Right lobe of liver (tissue), 4 donors: ENCODE measurements at regions not wholly inside any gene's neighbourhood (a gene's known extent, or its start where the extent isn't known, plus 50 kb on each side); places are given as distances from the start of the nearest gene placed in this dataset.

Experiments
- POLR2A ChIP-seq: fragments of 450-650 bp; IDR thresholded peaks from one replicate; pipeline ENCODE4 v1.6.1; 2017; ENCODE audit warnings: antibody characterized with exemption, mild to moderate bottlenecking
- TF ChIP-seq, protein P1 (sequence below), 4 donors: fragments of 200-600 bp in 3 of 4; fragments of 450-650 bp in 1 of 4; IDR thresholded peaks; one replicate each; pipeline versions ENCODE4 v1.5.1 to v1.8.0; 2016 to 2022; ENCODE audit warnings: antibody characterized with exemption in 4 of 4, mild to moderate bottlenecking in 2 of 4
- donor health status: DM: no; HTN: no; CAD: no.
- donor health status: DM: no; HTN: no; CAD: no.
- donor health status: DM: no; HTN: yes; CAD: no.

- TF ChIP-seq, protein P1, sequence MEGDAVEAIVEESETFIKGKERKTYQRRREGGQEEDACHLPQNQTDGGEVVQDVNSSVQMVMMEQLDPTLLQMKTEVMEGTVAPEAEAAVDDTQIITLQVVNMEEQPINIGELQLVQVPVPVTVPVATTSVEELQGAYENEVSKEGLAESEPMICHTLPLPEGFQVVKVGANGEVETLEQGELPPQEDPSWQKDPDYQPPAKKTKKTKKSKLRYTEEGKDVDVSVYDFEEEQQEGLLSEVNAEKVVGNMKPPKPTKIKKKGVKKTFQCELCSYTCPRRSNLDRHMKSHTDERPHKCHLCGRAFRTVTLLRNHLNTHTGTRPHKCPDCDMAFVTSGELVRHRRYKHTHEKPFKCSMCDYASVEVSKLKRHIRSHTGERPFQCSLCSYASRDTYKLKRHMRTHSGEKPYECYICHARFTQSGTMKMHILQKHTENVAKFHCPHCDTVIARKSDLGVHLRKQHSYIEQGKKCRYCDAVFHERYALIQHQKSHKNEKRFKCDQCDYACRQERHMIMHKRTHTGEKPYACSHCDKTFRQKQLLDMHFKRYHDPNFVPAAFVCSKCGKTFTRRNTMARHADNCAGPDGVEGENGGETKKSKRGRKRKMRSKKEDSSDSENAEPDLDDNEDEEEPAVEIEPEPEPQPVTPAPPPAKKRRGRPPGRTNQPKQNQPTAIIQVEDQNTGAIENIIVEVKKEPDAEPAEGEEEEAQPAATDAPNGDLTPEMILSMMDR (IDR thresholded peaks at IDR 0.05): no peak
- no peak for TF ChIP-seq POLR2A
These were observed 141.8 kb downstream of the CDC5L start for GRCh38 chr6:44529146-44529905.
